ENCODE measurements at regions not wholly inside any gene's neighbourhood (a gene's known extent, or its start where the extent isn't known, plus 50 kb on each side); places are given as distances from the start of the nearest gene placed in this dataset.

DNA sequence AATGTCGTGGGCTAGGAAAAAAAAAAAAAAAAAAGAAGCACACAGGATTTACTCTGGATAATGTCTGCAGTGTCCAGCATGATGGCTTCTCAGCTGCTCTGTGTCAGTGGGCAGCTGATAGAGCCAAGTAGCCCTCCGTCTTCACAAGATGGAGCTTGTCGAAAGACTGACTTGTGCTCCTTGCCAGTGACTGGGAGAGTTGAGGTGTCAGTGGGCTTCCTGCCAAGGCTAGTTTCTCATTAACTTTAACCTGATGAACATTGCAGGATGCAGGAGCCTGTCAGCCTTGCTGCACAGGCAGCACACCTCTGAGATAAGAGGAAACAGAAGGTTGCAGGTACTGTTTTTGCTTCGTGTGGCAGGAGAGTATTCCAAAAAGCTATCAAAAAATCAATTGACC is 171.4 kb upstream of the SGCD start:
- TF ChIP-seq, protein P1, sequence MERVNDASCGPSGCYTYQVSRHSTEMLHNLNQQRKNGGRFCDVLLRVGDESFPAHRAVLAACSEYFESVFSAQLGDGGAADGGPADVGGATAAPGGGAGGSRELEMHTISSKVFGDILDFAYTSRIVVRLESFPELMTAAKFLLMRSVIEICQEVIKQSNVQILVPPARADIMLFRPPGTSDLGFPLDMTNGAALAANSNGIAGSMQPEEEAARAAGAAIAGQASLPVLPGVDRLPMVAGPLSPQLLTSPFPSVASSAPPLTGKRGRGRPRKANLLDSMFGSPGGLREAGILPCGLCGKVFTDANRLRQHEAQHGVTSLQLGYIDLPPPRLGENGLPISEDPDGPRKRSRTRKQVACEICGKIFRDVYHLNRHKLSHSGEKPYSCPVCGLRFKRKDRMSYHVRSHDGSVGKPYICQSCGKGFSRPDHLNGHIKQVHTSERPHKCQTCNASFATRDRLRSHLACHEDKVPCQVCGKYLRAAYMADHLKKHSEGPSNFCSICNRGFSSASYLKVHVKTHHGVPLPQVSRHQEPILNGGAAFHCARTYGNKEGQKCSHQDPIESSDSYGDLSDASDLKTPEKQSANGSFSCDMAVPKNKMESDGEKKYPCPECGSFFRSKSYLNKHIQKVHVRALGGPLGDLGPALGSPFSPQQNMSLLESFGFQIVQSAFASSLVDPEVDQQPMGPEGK (CRISPR knock-in tag; IDR thresholded peaks at IDR 0.05; ENCODE audit: borderline replicate concordance), result no peak
- TF ChIP-seq BACH2 (CRISPR knock-in tag; IDR thresholded peaks at IDR 0.05; ENCODE audit: borderline replicate concordance), result no peak
- TF ChIP-seq, protein P2, sequence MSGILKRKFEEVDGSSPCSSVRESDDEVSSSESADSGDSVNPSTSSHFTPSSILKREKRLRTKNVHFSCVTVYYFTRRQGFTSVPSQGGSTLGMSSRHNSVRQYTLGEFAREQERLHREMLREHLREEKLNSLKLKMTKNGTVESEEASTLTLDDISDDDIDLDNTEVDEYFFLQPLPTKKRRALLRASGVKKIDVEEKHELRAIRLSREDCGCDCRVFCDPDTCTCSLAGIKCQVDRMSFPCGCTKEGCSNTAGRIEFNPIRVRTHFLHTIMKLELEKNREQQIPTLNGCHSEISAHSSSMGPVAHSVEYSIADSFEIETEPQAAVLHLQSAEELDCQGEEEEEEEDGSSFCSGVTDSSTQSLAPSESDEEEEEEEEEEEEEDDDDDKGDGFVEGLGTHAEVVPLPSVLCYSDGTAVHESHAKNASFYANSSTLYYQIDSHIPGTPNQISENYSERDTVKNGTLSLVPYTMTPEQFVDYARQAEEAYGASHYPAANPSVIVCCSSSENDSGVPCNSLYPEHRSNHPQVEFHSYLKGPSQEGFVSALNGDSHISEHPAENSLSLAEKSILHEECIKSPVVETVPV (CRISPR knock-in tag; IDR thresholded peaks at IDR 0.05), result no peak
- no peak for TF ChIP-seq ZNF565 (CRISPR knock-in tag; conservative IDR thresholded peaks at IDR 0.05; ENCODE audit: low read depth)
- no peak for TF ChIP-seq ESRRG (CRISPR knock-in tag; IDR thresholded peaks at IDR 0.05)
- no peak for TF ChIP-seq ZC3H10 (CRISPR knock-in tag; IDR thresholded peaks at IDR 0.05)
- TF ChIP-seq RARB (CRISPR knock-in tag; IDR thresholded peaks at IDR 0.05), result no peak
- TF ChIP-seq, protein P3, sequence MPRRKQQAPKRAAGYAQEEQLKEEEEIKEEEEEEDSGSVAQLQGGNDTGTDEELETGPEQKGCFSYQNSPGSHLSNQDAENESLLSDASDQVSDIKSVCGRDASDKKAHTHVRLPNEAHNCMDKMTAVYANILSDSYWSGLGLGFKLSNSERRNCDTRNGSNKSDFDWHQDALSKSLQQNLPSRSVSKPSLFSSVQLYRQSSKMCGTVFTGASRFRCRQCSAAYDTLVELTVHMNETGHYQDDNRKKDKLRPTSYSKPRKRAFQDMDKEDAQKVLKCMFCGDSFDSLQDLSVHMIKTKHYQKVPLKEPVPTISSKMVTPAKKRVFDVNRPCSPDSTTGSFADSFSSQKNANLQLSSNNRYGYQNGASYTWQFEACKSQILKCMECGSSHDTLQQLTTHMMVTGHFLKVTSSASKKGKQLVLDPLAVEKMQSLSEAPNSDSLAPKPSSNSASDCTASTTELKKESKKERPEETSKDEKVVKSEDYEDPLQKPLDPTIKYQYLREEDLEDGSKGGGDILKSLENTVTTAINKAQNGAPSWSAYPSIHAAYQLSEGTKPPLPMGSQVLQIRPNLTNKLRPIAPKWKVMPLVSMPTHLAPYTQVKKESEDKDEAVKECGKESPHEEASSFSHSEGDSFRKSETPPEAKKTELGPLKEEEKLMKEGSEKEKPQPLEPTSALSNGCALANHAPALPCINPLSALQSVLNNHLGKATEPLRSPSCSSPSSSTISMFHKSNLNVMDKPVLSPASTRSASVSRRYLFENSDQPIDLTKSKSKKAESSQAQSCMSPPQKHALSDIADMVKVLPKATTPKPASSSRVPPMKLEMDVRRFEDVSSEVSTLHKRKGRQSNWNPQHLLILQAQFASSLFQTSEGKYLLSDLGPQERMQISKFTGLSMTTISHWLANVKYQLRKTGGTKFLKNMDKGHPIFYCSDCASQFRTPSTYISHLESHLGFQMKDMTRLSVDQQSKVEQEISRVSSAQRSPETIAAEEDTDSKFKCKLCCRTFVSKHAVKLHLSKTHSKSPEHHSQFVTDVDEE (CRISPR knock-in tag; IDR thresholded peaks at IDR 0.05), result no peak
- TF ChIP-seq ZNF8 (CRISPR knock-in tag; IDR thresholded peaks at IDR 0.05), result no peak
- no peak for TF ChIP-seq ARNTL (CRISPR knock-in tag; IDR thresholded peaks at IDR 0.05; ENCODE audit: borderline replicate concordance, low read depth)

Data from SK-N-SH treated with all-trans-retinoic acid at 6 μM for 48 hours (cell line).